Stimulated activated naive CD8-positive, alpha-beta T cell treated with anti-CD3 and anti-CD28 coated beads, Interleukin-15, Interleukin-2, amounts not matched to agents 100 ng/mL and 50 ng/mL, for 24 hours (primary cell): ENCODE measurements at regions not wholly inside any gene's neighbourhood (a gene's known extent, or its start where the extent isn't known, plus 50 kb on each side); places are given as distances from the start of the nearest gene placed in this dataset.

ENCODE experiments used
- H3K27ac Mint-ChIP-seq: one replicate; pipeline ENCODE4 v1.8.0; 2021; ENCODE audit warnings: mild to moderate bottlenecking, mixed read lengths
- H3K27me3 Mint-ChIP-seq: one replicate; pipeline ENCODE4 v1.8.0; 2021; ENCODE audit warnings: mixed read lengths
- H3K36me3 Mint-ChIP-seq: one replicate; pipeline ENCODE4 v1.8.0; 2021; ENCODE audit warnings: low read depth, mixed read lengths
- H3K4me1 Mint-ChIP-seq: one replicate; pipeline ENCODE4 v1.8.0; 2021; ENCODE audit warnings: low read depth, mixed read lengths
- H3K4me3 Mint-ChIP-seq: one replicate; pipeline ENCODE4 v1.8.0; 2021; ENCODE audit warnings: mild to moderate bottlenecking, mixed read lengths
- H3K9me3 Mint-ChIP-seq: one replicate; pipeline ENCODE4 v1.8.0; 2021; ENCODE audit warnings: mixed read lengths

GRCh38 chr18:65146482-65147021, 604.3 kb upstream of the CDH7 start:
- Mint-ChIP-seq H3K9me3 (peaks cover 18% of the 10 kb centered on the region), H3K4me3 (no peak overlapping the region), H3K27me3 (no peaks in the 10 kb centered on the region), H3K36me3 (no peaks in the 10 kb centered on the region), H3K4me1 (no peaks in the 10 kb centered on the region), H3K27ac (no peak overlapping the region)

- Mint-ChIP-seq H3K4me3 (no peak overlapping the region), H3K9me3 (peaks cover 18% of the 10 kb centered on the region), H3K27ac (no peak overlapping the region), H3K36me3 (no peaks in the 10 kb centered on the region), H3K27me3 (no peaks in the 10 kb centered on the region), H3K4me1 (no peaks in the 10 kb centered on the region)
These were observed 605.5 kb upstream of the CDH7 start for GRCh38 chr18:65145312-65145711.

- Mint-ChIP-seq H3K27ac (no peak overlapping the region), H3K36me3 (no peaks in the 10 kb centered on the region), H3K4me3 (no peak overlapping the region), H3K4me1 (no peaks in the 10 kb centered on the region), H3K9me3 (no peaks in the 10 kb centered on the region), H3K27me3 (no peaks in the 10 kb centered on the region)
These were observed 617.2 kb upstream of the CDH7 start for GRCh38 chr18:65133610-65134009.

DNA sequence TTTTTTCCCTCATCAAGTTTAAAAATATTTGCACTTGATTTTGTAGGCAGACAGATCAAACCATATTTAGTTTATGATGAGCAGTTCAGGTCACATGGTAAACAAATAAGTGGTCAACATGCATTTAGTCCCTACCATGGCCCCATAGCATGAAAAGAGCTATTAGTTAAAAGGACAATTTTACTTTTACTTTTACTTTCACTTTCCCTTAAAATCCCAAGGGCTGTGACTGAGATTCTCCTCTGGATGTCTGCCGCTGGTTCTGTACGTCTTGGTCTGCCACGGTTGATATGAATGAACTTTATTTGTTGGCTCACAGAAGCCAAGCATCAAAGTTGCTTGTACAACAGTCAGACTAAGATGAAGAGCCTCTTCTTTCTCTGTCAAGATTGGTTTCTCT, 626.2 kb upstream of the CDH7 start:
- Mint-ChIP-seq H3K9me3 (peaks cover 18% of the 10 kb centered on the region), H3K4me1 (no peaks in the 10 kb centered on the region), H3K36me3 (no peaks in the 10 kb centered on the region), H3K27ac (no peak overlapping the region), H3K4me3 (no peak overlapping the region), H3K27me3 (no peaks in the 10 kb centered on the region)

DNA sequence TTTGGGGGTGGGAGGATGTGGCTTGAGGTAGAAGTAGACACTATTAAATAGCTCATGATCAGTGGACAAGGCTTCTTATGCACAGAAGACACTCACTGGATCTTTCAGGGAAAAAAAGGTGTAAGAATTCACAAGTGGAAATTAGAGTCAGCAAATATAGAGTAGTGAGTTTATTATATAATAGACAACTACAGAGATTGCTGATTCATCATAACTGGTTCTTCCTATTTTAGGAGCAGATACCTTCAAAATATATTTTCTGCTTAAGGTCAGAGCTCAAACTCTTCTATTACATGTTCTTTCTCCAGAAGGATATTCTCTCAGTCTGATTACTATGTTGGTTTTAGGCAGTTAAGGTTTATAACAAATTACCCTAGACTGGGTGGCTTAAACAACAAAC, 646.9 kb upstream of the CDH7 start:
- Mint-ChIP-seq H3K27ac (no peak overlapping the region), H3K4me1 (no peaks in the 10 kb centered on the region), H3K9me3 (no peaks in the 10 kb centered on the region), H3K36me3 (no peaks in the 10 kb centered on the region), H3K4me3 (no peak overlapping the region), H3K27me3 (no peaks in the 10 kb centered on the region)

- Mint-ChIP-seq H3K4me3 (no peak overlapping the region), H3K27me3 (no peaks in the 10 kb centered on the region), H3K27ac (no peak overlapping the region), H3K4me1 (no peaks in the 10 kb centered on the region), H3K36me3 (no peaks in the 10 kb centered on the region), H3K9me3 (peaks cover 4% of the 10 kb centered on the region)
These were observed 657.5 kb upstream of the CDH7 start for GRCh38 chr18:65093346-65093745.

DNA sequence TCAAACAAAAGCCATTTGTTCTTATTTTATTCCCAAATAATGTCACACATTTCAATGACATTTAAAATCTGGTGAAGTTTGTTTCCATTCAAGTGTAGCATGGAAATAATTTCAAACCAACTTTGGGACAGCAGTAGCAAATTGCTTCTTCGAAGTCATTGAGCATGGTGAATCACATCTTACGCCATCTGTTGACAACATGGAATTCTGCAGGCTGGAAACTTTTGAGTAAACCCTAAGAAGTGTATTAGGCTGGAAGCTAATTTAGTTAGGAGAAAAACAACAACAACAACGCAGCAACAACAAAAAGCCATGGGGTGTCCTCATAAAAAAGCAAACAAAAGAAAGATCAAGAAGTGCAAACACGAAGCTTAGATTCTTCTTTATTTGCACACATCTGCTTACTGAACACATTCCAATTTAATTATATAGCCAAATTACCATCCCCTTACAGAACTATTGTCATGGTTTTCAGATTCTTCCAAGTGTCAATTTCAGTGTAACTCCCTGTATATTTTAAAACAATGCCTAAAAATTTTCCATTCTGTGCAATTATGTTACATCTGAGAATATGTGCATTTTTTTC, 659.0 kb upstream of the CDH7 start:
- Mint-ChIP-seq H3K9me3 (no peaks in the 10 kb centered on the region), H3K36me3 (no peaks in the 10 kb centered on the region), H3K27me3 (no peaks in the 10 kb centered on the region), H3K27ac (no peak overlapping the region), H3K4me1 (no peaks in the 10 kb centered on the region), H3K4me3 (no peak overlapping the region)

DNA sequence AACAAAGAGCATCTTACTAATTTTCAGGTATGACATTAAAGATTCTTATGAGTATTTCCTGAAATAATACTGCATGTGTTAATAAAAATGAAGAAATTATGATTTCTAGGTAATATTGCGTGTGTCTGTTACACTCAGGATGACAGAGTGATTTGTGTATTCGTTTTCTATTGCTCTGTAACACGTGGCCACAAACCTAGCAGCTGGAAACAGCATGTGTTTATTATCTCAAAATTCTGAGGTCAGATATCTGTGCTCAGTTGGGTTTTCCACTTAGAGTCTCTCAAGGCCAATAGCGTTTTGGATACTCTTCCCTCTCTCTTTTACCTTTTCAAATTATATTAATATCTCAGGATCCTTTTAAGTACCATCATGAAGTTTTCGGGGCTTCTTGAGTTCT, 667.9 kb upstream of the CDH7 start:
- no peak overlapping the region for H3K4me3 Mint-ChIP-seq
- H3K36me3 Mint-ChIP-seq, result no peaks in the 10 kb centered on the region
- H3K4me1 Mint-ChIP-seq, result no peaks in the 10 kb centered on the region
- peaks cover 3% of the 10 kb centered on the region for H3K9me3 Mint-ChIP-seq
- H3K27me3 Mint-ChIP-seq, result no peaks in the 10 kb centered on the region
- no peak overlapping the region for H3K27ac Mint-ChIP-seq

DNA sequence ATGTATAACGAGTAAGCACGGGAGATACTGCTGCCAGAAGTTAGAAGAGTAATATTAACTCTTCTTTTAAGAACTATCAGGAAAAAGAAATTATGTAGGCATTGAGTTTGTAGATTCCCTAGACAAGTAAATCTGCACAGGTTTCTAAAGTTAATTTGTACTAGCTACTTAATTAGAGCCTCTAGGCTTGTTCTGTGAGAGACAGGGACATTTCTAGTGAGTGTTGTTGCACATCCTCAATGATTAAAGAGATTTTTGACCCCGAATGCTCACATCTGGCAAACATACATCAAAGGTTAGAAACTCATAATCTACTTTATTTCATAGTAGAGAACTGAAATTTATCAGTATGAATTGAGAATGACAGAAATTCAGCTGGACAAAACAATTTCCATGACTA, 669.0 kb upstream of the CDH7 start:
- no peaks in the 10 kb centered on the region for H3K27me3 Mint-ChIP-seq
- peaks cover 3% of the 10 kb centered on the region for H3K9me3 Mint-ChIP-seq
- H3K4me1 Mint-ChIP-seq, result no peaks in the 10 kb centered on the region
- H3K36me3 Mint-ChIP-seq, result no peaks in the 10 kb centered on the region
- H3K27ac Mint-ChIP-seq, result no peak overlapping the region
- H3K4me3 Mint-ChIP-seq, result no peak overlapping the region

DNA sequence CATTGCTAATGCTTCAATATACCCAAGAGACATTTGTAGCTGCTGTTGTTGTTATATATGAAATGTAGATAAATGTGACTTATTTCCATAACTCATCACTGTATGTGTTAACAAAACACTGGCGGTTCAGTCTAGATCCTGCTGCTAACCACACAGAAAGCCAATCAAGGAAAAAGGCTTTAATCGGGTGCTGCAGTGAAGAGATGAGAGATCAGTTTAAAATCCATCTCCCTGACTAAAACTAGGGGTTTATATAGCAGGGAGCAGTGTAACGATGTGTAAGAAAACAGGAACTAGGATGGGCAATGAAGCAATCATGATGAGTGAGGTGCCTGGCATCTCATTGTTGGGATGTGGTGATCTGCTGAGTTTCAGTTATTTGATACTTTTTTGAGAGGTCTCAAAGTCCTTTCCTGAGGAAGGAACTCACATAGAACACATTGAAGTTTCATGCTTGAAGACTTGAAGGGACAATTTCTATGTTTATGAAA, 677.7 kb upstream of the CDH7 start:
- no peak overlapping the region for H3K27ac Mint-ChIP-seq
- H3K4me3 Mint-ChIP-seq, result no peak overlapping the region
- no peaks in the 10 kb centered on the region for H3K36me3 Mint-ChIP-seq
- no peaks in the 10 kb centered on the region for H3K4me1 Mint-ChIP-seq
- no peaks in the 10 kb centered on the region for H3K9me3 Mint-ChIP-seq
- no peaks in the 10 kb centered on the region for H3K27me3 Mint-ChIP-seq

- Mint-ChIP-seq H3K4me3 (no peak overlapping the region), H3K4me1 (no peaks in the 10 kb centered on the region), H3K36me3 (no peaks in the 10 kb centered on the region), H3K27ac (no peak overlapping the region), H3K9me3 (peaks cover 6% of the 10 kb centered on the region), H3K27me3 (no peaks in the 10 kb centered on the region)
These were observed 693.3 kb upstream of the CDH7 start for GRCh38 chr18:65057439-65058083.

- H3K27ac Mint-ChIP-seq, result no peak overlapping the region
- H3K36me3 Mint-ChIP-seq, result no peaks in the 10 kb centered on the region
- no peaks in the 10 kb centered on the region for H3K9me3 Mint-ChIP-seq
- H3K4me1 Mint-ChIP-seq, result no peaks in the 10 kb centered on the region
- H3K4me3 Mint-ChIP-seq, result no peak overlapping the region
- no peaks in the 10 kb centered on the region for H3K27me3 Mint-ChIP-seq
These were observed 694.2 kb upstream of the CDH7 start for GRCh38 chr18:65056575-65056974.

DNA sequence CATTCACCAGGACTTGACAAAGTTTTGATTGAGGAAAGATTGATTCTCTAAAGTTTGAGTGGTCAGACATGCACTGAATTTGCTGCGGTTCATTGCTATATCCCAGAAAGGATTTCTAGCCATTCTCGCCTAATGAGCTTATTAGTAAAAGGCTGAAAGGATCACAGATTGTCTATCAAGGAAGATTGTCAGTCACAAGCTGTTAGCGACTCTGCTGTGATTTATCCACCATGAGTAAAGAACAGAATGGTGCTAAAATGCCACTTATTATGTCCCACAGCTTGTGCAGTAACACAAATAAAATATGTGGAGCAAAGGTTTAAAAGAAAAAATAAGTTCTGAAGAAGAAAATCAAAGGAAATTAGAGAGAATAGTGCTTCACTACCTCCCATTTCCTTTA, 701.2 kb upstream of the CDH7 start:
- H3K36me3 Mint-ChIP-seq, result no peaks in the 10 kb centered on the region
- no peak overlapping the region for H3K4me3 Mint-ChIP-seq
- H3K9me3 Mint-ChIP-seq, result no peaks in the 10 kb centered on the region
- no peaks in the 10 kb centered on the region for H3K4me1 Mint-ChIP-seq
- no peak overlapping the region for H3K27ac Mint-ChIP-seq
- H3K27me3 Mint-ChIP-seq, result no peaks in the 10 kb centered on the region

DNA sequence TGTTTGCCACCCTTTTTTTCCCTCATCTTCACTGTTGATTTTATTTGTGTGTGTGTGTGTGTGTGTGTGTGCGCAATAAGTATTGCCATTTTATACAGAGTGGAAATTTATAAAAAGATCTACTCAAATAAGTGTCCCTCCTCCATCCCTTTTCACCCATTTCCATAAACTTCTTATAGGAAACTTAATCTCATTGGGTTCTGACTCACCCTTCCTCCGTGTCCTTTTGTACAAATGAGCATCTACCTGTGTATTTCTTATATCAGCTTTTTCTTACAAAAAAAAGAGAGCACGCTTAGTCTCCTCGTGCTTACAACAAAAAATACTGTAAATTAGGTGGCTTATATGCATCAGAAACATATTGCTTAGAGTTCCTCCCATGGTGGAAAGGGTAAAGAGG, 711.2 kb upstream of the CDH7 start:
- no peaks in the 10 kb centered on the region for H3K4me1 Mint-ChIP-seq
- no peaks in the 10 kb centered on the region for H3K27me3 Mint-ChIP-seq
- H3K9me3 Mint-ChIP-seq, result no peaks in the 10 kb centered on the region
- H3K36me3 Mint-ChIP-seq, result no peaks in the 10 kb centered on the region
- no peak overlapping the region for H3K27ac Mint-ChIP-seq
- H3K4me3 Mint-ChIP-seq, result no peak overlapping the region

GRCh38 chr18:65035701-65036100, 715.1 kb upstream of the CDH7 start:
- H3K4me3 Mint-ChIP-seq, result no peak overlapping the region
- no peak overlapping the region for H3K27ac Mint-ChIP-seq
- H3K36me3 Mint-ChIP-seq, result no peaks in the 10 kb centered on the region
- H3K9me3 Mint-ChIP-seq, result peaks cover 3% of the 10 kb centered on the region
- H3K27me3 Mint-ChIP-seq, result no peaks in the 10 kb centered on the region
- H3K4me1 Mint-ChIP-seq, result no peaks in the 10 kb centered on the region

GRCh38 chr18:65025756-65026155, 725.1 kb upstream of the CDH7 start:
- H3K27me3 Mint-ChIP-seq, result no peaks in the 10 kb centered on the region
- H3K27ac Mint-ChIP-seq, result no peak overlapping the region
- no peak overlapping the region for H3K4me3 Mint-ChIP-seq
- H3K4me1 Mint-ChIP-seq, result no peaks in the 10 kb centered on the region
- peaks cover 3% of the 10 kb centered on the region for H3K9me3 Mint-ChIP-seq
- H3K36me3 Mint-ChIP-seq, result no peaks in the 10 kb centered on the region
